GM12865 (cell line): ENCODE measurements at regions not wholly inside any gene's neighbourhood (a gene's known extent, or its start where the extent isn't known, plus 50 kb on each side); places are given as distances from the start of the nearest gene placed in this dataset.

Experiments
- DNase-seq: peaks from one replicate; pipeline ENCODE4 v3.0.0; 2010; ENCODE audit warnings: low read depth
- H3K4me3 ChIP-seq: 2 replicates; pipeline ENCODE4 v1.5.1; 2011; ENCODE audit warnings: mild to moderate bottlenecking, low read depth, low read length, control low read depth
- CTCF ChIP-seq: IDR thresholded peaks from 2 replicates; pipeline ENCODE4 v1.5.1; 2011; ENCODE audit warnings: low read length, control low read depth, low read depth, inconsistent platforms; ENCODE audit not compliant: insufficient read depth; ENCODE audit errors: missing control alignments

- H3K4me3 ChIP-seq: no peak overlapping the region
- no peak for DNase-seq
- TF ChIP-seq CTCF: no peak
These were observed 99.8 kb downstream of the COPS8 start for GRCh38 chr2:237185553-237185925.

- no peak for DNase-seq
- H3K4me3 ChIP-seq: no peak overlapping the region
- no peak for TF ChIP-seq CTCF
These were observed 104.1 kb downstream of the COPS8 start for GRCh38 chr2:237189799-237190198.

- H3K4me3 ChIP-seq: no peak overlapping the region
- no peak for DNase-seq
- no peak for TF ChIP-seq CTCF
These were observed 105.5 kb downstream of the COPS8 start for GRCh38 chr2:237190966-237191713.

- no peak overlapping the region for H3K4me3 ChIP-seq
- no peak for TF ChIP-seq CTCF
- no peak for DNase-seq
These were observed 106.0 kb downstream of the COPS8 start for GRCh38 chr2:237191714-237192081.

- no peak overlapping the region for H3K4me3 ChIP-seq
- no peak for TF ChIP-seq CTCF
- no peak for DNase-seq
These were observed 107.2 kb downstream of the COPS8 start for GRCh38 chr2:237192881-237193280.

GRCh38 chr2:237193436-237193835, 107.7 kb downstream of the COPS8 start:
- TF ChIP-seq CTCF: no peak
- DNase-seq: no peak

GRCh38 chr2:237194081-237194480, 108.4 kb downstream of the COPS8 start:
- TF ChIP-seq CTCF: no peak
- H3K4me3 ChIP-seq: no peak overlapping the region
- no peak for DNase-seq

More at GRCh38 chr2:237193436-237193835, 107.7 kb downstream of the COPS8 start:
- H3K4me3 ChIP-seq: no peak overlapping the region
